CD14-positive monocyte (primary cell): ENCODE measurements at regions not wholly inside any gene's neighbourhood (a gene's known extent, or its start where the extent isn't known, plus 50 kb on each side); places are given as distances from the start of the nearest gene placed in this dataset.

Experiments
- DNase-seq, 3 donors: peaks; one replicate each; pipeline ENCODE4 v3.0.0-alpha.2; 2011 to 2022
- H2AFZ ChIP-seq: 2 replicates; pipeline ENCODE4 v1.6.0; 2012; ENCODE audit warnings: mild to moderate bottlenecking, low read depth, low read length, inconsistent platforms; ENCODE audit not compliant: insufficient read depth, poor library complexity, severe bottlenecking
- H3K27ac ChIP-seq, 2 donors: 1 replicate in 1 of 2; 2 replicates in 1 of 2; pipeline ENCODE4 v1.5.1; 2012 to 2013; ENCODE audit warnings: low read length in 2 of 2, control low read depth in 1 of 2, inconsistent platforms in 1 of 2, low read depth in 1 of 2, mild to moderate bottlenecking in 1 of 2
- H3K27me3 ChIP-seq, 2 donors: one replicate each; pipeline versions ENCODE4 v1.6.0 to v1.6.1; 2011 to 2013; ENCODE audit warnings: low read length in 2 of 2; ENCODE audit not compliant: control insufficient read depth in 2 of 2, insufficient read depth in 2 of 2
- H3K36me3 ChIP-seq, 2 donors: replicated peaks in 1 of 2; 1 replicate in 1 of 2; 2 replicates in 1 of 2; pipeline versions ENCODE4 v1.5.1 to v1.6.1; 2012 to 2013; ENCODE audit warnings: low read length in 2 of 2, control low read depth in 1 of 2, inconsistent platforms in 1 of 2, mild to moderate bottlenecking in 1 of 2; ENCODE audit not compliant: insufficient read depth in 2 of 2, control insufficient read depth in 1 of 2
- H3K4me1 ChIP-seq, 2 donors: 1 replicate in 1 of 2; 2 replicates in 1 of 2; pipeline versions ENCODE4 v1.5.1 to v1.6.1; 2012 to 2013; ENCODE audit warnings: low read length in 2 of 2, control low read depth in 1 of 2, inconsistent platforms in 1 of 2, mild to moderate bottlenecking in 1 of 2, moderate library complexity in 1 of 2; ENCODE audit not compliant: insufficient read depth in 2 of 2, control insufficient read depth in 1 of 2
- H3K4me2 ChIP-seq: replicated peaks from 2 replicates; pipeline ENCODE3; 2012; ENCODE audit warnings: low read length, moderate library complexity, mild to moderate bottlenecking; ENCODE audit not compliant: poor library complexity, severe bottlenecking; ENCODE audit errors: extremely low read depth
- H3K4me3 ChIP-seq, 3 experiments: fragments of 200-600 bp in 1 of 3; sonication (generic) in 1 of 3; replicated peaks in 1 of 3; 1 replicate in 2 of 3; 2 replicates in 1 of 3; pipeline ENCODE4 v1.5.1; 2011 to 2013; ENCODE audit warnings: low read length in 3 of 3, mild to moderate bottlenecking in 3 of 3, control low read depth in 2 of 3, low read depth in 2 of 3, inconsistent platforms in 1 of 3, moderate library complexity in 1 of 3
- H3K79me2 ChIP-seq: 2 replicates; pipeline ENCODE4 v1.6.0; 2012; ENCODE audit warnings: mild to moderate bottlenecking, control low read depth, inconsistent platforms, low read length, moderate library complexity; ENCODE audit not compliant: insufficient read depth
- H3K9ac ChIP-seq: 2 replicates; pipeline ENCODE4 v1.6.0; 2017; ENCODE audit warnings: low read length, mild to moderate bottlenecking; ENCODE audit not compliant: insufficient read depth, poor library complexity, severe bottlenecking
- H3K9me3 ChIP-seq, 2 donors: replicated peaks in 1 of 2; 1 replicate in 1 of 2; 2 replicates in 1 of 2; pipeline versions ENCODE4 v1.5.1 to v1.6.1; 2012 to 2013; ENCODE audit warnings: low read length in 2 of 2, control low read depth in 1 of 2; ENCODE audit not compliant: control insufficient read depth in 1 of 2, insufficient read depth in 1 of 2
- H4K20me1 ChIP-seq: 2 replicates; pipeline ENCODE4 v1.6.0; 2012; ENCODE audit warnings: mild to moderate bottlenecking, low read length, control low read depth, moderate library complexity; ENCODE audit not compliant: insufficient read depth
- H3K27ac Mint-ChIP-seq, 7 donors: one replicate each; pipeline ENCODE4 v1.8.0; 2020; ENCODE audit warnings: mild to moderate bottlenecking in 7 of 7, mixed read lengths in 7 of 7, moderate library complexity in 6 of 7, inconsistent platforms in 2 of 7
- H3K27me3 Mint-ChIP-seq, 3 donors: one replicate each; pipeline ENCODE4 v1.8.0; 2021 to 2022; ENCODE audit warnings: low read depth in 3 of 3, mild to moderate bottlenecking in 3 of 3, mixed read lengths in 3 of 3, moderate library complexity in 3 of 3, inconsistent platforms in 1 of 3
- H3K36me3 Mint-ChIP-seq, 2 donors: one replicate each; pipeline ENCODE4 v1.8.0; 2020; ENCODE audit warnings: mixed read lengths in 2 of 2, inconsistent platforms in 1 of 2, mild to moderate bottlenecking in 1 of 2
- H3K4me1 Mint-ChIP-seq: one replicate; pipeline ENCODE4 v1.8.0; 2020; ENCODE audit warnings: mild to moderate bottlenecking, mixed read lengths
- H3K4me3 Mint-ChIP-seq, 2 donors: one replicate each; pipeline ENCODE4 v1.8.0; 2020; ENCODE audit warnings: mild to moderate bottlenecking in 2 of 2, mixed read lengths in 2 of 2, moderate library complexity in 1 of 2
- H3K9me3 Mint-ChIP-seq, 7 donors: one replicate each; pipeline ENCODE4 v1.8.0; 2020 to 2022; ENCODE audit warnings: mixed read lengths in 7 of 7, mild to moderate bottlenecking in 6 of 7, moderate library complexity in 6 of 7, inconsistent platforms in 2 of 7
- WGBS: methylation state at CpG from one replicate; pipeline ENCODE4 v1.1.5; 2013; ENCODE audit warnings: missing lambda C conversion rate; ENCODE audit not compliant: insufficient coverage; 5-methylcytosine and 5-hydroxymethylcytosine counted together
- intact Hi-C, 2 donors: fragments of 100-400 bp; cut with micrococcal nuclease; formaldehyde crosslinking; loops; one replicate each; pipeline versions ENCODE4 v1.15.0 to v1.15.1; 2023
- TF ChIP-seq, protein P1 (sequence below): fragments of 200-600 bp; IDR thresholded peaks from one replicate; pipeline ENCODE4 v1.8.0; 2022; ENCODE audit warnings: antibody characterized with exemption, mild to moderate bottlenecking

DNA sequence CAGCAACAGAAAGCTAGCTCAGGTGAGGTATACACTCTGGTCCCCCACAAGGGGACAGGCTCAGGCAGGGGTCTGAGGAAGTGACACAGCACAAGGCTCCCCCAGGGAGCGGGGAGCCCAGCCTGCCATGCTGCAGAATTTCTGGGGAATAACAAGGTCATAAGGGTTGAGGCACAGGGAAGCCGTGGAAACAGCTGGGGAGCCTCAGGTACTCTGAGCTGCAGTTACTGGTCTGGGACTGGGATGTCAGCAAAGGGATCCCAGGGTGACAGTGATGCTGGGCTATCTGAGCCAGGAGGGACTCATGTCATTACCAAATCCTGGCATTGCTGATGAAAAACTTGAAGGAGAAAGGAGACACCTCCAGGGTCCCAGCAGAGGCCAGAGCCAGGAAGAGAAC lies 64.4 kb upstream of the NANOS1 start:
- peaks cover 0 to 5% (median 0%) of the 10 kb centered on the region in 3 donors for H3K27me3 Mint-ChIP-seq
- H3K27ac ChIP-seq, result no peak overlapping the region
- no peaks in the 10 kb centered on the region for H3K4me1 Mint-ChIP-seq
- H3K27me3 ChIP-seq, result no peaks in the 10 kb centered on the region
- no peaks in the 10 kb centered on the region for H3K4me1 ChIP-seq
- no peaks in the 10 kb centered on the region for H3K79me2 ChIP-seq
- H3K4me2 ChIP-seq, result no peak overlapping the region
- no peaks in the 10 kb centered on the region for H3K36me3 ChIP-seq
- no peak overlapping the region for H2AFZ ChIP-seq
- TF ChIP-seq, protein P1, sequence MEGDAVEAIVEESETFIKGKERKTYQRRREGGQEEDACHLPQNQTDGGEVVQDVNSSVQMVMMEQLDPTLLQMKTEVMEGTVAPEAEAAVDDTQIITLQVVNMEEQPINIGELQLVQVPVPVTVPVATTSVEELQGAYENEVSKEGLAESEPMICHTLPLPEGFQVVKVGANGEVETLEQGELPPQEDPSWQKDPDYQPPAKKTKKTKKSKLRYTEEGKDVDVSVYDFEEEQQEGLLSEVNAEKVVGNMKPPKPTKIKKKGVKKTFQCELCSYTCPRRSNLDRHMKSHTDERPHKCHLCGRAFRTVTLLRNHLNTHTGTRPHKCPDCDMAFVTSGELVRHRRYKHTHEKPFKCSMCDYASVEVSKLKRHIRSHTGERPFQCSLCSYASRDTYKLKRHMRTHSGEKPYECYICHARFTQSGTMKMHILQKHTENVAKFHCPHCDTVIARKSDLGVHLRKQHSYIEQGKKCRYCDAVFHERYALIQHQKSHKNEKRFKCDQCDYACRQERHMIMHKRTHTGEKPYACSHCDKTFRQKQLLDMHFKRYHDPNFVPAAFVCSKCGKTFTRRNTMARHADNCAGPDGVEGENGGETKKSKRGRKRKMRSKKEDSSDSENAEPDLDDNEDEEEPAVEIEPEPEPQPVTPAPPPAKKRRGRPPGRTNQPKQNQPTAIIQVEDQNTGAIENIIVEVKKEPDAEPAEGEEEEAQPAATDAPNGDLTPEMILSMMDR, result no peak
- no peaks in the 10 kb centered on the region for H4K20me1 ChIP-seq
- no peak overlapping the region for H3K4me3 Mint-ChIP-seq
- no peaks in the 10 kb centered on the region for H3K36me3 Mint-ChIP-seq
- intact Hi-C loops, result no loop called here
- no peak overlapping the region for H3K4me3 ChIP-seq
- no peaks in the 10 kb centered on the region for H3K9me3 ChIP-seq
- DNase-seq, result no peak
- no peak overlapping the region for H3K27ac Mint-ChIP-seq
- H3K9ac ChIP-seq, result no peak overlapping the region
- H3K9me3 Mint-ChIP-seq, result peaks cover 0 to 2% (median 0%) of the 10 kb centered on the region in 7 donors
- WGBS, result 89% methylated on average over 2 of the region's 2 CpGs

DNA sequence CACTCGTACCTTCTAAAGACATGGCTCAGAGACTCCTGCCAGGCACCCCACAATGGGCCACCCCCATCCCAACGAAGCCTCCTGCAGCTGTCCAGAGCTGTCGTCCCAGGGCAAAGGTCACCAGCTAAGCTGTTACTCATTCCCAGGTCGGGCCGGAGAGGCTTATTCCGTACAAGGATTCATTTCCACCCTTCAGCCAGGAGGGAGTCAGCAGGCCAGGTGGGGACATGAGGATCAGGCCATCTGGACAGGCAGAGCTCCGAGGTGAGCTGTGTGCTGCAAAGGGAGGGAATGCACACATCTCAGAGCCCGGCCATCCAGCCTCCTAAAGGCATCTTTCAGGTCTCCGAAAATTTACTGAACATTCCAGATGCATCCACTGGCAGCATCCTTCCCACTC lies 63.9 kb upstream of the NANOS1 start:
- WGBS, result 83% methylated on average over 9 of the region's 9 CpGs
- Histone ChIP-seq H4K20me1 (no peaks in the 10 kb centered on the region), H3K9me3 (no peaks in the 10 kb centered on the region), H3K27me3 (no peaks in the 10 kb centered on the region), H3K4me1 (no peaks in the 10 kb centered on the region), H3K4me2 (no peak overlapping the region), H3K9ac (no peak overlapping the region), H3K4me3 (no peak overlapping the region), H3K27ac (no peak overlapping the region), H3K36me3 (no peaks in the 10 kb centered on the region), H2AFZ (no peak overlapping the region), H3K79me2 (no peaks in the 10 kb centered on the region)
- intact Hi-C loops, result no loop called here
- Mint-ChIP-seq H3K4me1 (no peaks in the 10 kb centered on the region), H3K27ac (no peak overlapping the region), H3K9me3 (peaks cover 0 to 3% (median 0%) of the 10 kb centered on the region in 7 donors), H3K27me3 (peaks cover 0 to 5% (median 0%) of the 10 kb centered on the region in 3 donors), H3K36me3 (no peaks in the 10 kb centered on the region), H3K4me3 (no peak overlapping the region)
- DNase-seq, result no peak
- TF ChIP-seq, protein P1, result no peak
